ENCODE measurements at regions not wholly inside any gene's neighbourhood (a gene's known extent, or its start where the extent isn't known, plus 50 kb on each side); places are given as distances from the start of the nearest gene placed in this dataset.

DNA sequence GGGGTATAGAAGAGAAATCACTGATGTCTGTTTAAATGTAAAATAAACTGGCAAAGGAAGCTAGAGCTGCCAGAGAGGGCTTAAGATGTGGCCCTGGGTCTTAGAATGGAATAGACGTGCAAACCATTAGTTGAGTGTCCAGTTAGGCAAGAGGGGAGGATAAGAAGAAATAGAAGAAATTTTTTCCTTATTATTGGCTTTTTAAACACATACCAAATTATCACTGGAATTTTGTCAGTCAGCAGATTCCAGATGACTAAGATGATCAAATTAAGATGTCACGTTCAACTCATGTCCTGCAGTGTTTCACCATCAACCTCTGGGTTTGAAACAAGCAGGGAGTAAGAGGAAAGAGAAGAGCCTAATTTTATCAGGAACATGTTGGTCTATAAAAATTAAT lies 71.6 kb upstream of the C1orf21 start:
- no peak for TF ChIP-seq SP4 (IDR thresholded peaks at IDR 0.05; ENCODE audit: low read length)
- TF ChIP-seq, protein P1, sequence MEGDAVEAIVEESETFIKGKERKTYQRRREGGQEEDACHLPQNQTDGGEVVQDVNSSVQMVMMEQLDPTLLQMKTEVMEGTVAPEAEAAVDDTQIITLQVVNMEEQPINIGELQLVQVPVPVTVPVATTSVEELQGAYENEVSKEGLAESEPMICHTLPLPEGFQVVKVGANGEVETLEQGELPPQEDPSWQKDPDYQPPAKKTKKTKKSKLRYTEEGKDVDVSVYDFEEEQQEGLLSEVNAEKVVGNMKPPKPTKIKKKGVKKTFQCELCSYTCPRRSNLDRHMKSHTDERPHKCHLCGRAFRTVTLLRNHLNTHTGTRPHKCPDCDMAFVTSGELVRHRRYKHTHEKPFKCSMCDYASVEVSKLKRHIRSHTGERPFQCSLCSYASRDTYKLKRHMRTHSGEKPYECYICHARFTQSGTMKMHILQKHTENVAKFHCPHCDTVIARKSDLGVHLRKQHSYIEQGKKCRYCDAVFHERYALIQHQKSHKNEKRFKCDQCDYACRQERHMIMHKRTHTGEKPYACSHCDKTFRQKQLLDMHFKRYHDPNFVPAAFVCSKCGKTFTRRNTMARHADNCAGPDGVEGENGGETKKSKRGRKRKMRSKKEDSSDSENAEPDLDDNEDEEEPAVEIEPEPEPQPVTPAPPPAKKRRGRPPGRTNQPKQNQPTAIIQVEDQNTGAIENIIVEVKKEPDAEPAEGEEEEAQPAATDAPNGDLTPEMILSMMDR (IDR thresholded peaks at IDR 0.05; ENCODE audit: control extremely low read depth in 1 of 3, insufficient read depth in 1 of 3, low read depth in 1 of 3, low read length in 3 of 3) = no peak
- no peak for TF ChIP-seq RAD21 (IDR thresholded peaks at IDR 0.05 in 1 of 2, conservative IDR thresholded peaks at IDR 0.05 in 1 of 2; ENCODE audit: low read depth in 2 of 2, low read length in 2 of 2)
- no peak for TF ChIP-seq CREB1 (IDR thresholded peaks at IDR 0.05)
- TF ChIP-seq TAF1 (IDR thresholded peaks at IDR 0.05; ENCODE audit: low read depth, low read length) = no peak
- no peak for TF ChIP-seq POLR2A (IDR thresholded peaks at IDR 0.05; ENCODE audit: control extremely low read depth in 1 of 2, low read depth in 2 of 2, low read length in 2 of 2)
- TF ChIP-seq KDM1A (IDR thresholded peaks at IDR 0.05; ENCODE audit: borderline replicate concordance, low read length) = no peak
- no peak for TF ChIP-seq BACH1 (IDR thresholded peaks at IDR 0.05; ENCODE audit: low read length)
- TF ChIP-seq SIN3A (conservative IDR thresholded peaks at IDR 0.05 in 1 of 2, IDR thresholded peaks at IDR 0.05 in 1 of 2; ENCODE audit: low read depth in 1 of 2, low read length in 2 of 2) = no peak
